GM18502 (cell line): ENCODE measurements at regions not wholly inside any gene's neighbourhood (a gene's known extent, or its start where the extent isn't known, plus 50 kb on each side); places are given as distances from the start of the nearest gene placed in this dataset.
"Not testable (repeated sequence)": the region's sequence is repeated elsewhere in the genome, so short reads cannot be mapped to it uniquely, and the experiment has no call there.

Experiments used
- ATAC-seq: cut with Tn5 transposase; IDR thresholded peaks from one replicate; pipeline ENCODE4 v1.9.1; 2021; ENCODE audit warnings: mild to moderate bottlenecking; ENCODE audit not compliant: unreplicated experiment, poor library complexity

DNA sequence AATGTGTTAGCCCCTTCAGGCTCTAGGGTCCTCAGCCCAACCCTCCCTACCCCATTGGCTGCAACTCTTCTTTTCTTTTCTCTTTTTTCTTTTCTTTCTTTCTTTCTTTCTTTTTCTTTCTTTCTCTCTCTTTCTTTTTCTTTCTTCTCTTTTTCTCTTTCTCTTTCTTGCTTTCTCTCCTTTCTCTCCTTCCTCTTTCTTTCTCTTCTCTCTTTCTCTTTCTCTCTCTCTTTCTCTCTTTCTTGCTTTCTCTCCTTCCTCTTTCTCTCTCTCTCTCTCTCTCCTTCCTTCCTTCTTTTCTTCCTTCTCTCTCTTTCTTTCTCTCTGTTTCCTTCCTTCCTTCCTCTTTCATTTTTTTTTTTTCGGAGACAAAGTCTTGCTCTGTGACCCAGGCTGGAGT, 458.9 kb downstream of the TYW1 start:
- ATAC-seq: no peak

DNA sequence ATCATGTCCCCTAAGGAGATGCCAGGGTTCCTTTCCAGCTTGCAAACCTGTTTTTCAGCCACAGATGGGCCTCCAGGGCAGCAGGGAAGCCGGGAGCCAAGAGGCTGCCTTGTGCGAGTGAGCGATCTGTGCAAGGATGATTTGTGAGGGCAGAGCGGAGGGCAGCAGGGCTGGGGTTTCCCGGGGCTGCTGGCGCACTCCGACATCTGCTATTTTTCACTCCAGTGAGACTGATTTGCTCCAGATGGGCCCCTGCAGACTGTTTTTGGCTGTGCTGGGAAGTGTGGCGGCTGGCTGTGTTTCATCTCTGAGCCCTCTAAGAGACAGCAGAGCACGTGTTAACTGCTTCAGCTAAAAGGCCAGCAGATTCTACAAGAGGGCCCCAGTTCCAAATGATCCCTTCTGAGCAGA, 466.2 kb downstream of the TYW1 start:
- ATAC-seq: no peak

DNA sequence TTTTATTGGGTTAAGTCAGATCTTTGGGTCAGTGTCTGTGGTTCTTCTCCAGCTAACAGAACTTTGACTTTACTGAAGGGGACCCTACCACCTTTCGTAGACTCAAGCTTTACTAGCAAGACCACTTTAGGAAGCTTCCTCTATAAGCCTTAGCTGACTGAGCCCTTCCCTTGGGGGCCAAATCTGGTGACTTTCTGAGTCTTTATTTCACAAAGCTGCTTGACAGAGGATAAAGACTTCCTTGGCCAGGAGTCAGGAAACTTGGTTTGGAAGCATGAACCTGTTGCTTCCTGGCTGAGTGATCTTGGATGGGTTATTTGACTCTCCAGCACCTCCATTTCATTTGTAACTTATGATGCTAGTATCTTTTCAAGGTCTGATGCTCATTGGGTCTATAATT, 466.7 kb downstream of the TYW1 start:
- ATAC-seq: no peak

DNA sequence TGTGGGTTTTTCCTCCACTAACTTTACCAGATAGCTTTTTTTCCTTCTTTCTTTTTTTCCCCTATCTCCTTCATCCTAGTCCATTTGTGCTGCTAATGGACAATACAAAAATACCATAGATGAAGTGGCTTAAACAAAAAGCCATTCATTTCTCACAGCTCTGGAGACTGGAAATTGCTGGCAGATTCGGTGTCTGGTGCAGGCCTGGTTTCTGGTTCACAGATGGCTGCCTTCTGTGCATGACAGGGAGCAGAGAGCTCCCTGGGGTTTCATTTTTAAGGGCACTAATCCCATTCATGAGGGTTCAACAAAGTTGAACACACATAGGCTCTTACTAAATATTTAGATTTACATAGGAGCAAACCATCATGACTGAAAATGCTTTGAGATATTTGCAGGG, 467.4 kb downstream of the TYW1 start:
- ATAC-seq: no peak

DNA sequence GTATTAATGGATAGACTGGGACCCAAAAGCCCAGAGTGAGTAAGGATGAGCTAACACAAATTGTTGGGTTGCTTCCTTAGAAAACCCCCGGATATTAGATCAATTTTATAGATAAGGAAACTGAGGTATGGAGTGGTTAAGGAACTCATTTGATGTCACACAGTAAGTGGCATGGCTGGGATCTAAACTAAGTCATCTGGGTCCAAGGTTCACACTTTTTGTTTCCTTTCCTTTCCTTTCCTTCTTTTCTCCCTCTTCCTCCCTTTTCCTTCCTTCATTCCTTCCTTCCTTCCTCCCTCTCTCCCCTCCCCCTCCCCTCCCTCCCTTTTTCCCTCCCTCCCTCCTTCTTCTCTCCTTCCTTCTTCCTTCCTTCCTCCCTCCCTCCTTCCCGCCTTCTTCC, 469.5 kb downstream of the TYW1 start:
- ATAC-seq: no peak

DNA sequence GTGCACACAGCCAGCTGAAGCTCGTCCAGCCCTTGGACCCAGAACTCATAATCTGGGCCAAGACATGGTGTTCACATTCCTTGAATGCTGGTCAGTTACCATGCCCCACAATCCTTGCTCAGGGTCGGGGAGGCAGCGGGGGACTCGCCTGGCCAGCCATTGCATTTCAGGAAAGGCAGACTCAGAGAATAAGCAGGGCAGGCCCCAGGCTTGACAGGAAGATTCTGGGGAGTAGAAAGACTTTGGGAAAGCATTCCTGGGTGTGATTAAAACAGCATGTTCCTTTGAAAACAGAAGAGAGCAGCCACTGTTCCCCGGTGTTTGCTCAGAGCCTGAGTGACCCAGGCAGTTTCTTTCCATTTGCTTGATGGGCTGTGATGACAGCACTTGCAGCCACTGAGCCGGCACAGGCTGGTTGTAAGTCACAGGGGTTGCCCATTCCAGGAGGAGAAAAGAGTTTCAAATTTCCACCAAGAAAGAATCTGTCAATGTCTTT, 473.7 kb downstream of the TYW1 start:
- no peak for ATAC-seq

DNA sequence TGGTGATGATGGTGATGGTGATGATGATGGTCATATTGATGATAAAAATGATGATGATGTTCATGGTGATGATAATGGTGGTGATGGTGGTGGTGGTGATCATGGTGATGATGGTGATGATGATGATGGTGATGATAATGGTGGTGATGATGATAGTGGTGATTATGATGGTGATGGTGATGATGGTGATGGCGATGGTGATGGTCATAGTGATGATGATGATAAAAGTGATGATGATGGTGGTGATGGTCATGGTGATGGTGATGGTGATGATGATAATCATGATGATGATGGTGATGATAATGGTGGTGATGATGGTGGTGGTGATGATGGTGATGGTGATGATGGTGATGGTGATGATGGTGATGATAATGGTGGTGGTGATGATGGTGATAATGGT, 478.7 kb downstream of the TYW1 start:
- ATAC-seq: no peak

DNA sequence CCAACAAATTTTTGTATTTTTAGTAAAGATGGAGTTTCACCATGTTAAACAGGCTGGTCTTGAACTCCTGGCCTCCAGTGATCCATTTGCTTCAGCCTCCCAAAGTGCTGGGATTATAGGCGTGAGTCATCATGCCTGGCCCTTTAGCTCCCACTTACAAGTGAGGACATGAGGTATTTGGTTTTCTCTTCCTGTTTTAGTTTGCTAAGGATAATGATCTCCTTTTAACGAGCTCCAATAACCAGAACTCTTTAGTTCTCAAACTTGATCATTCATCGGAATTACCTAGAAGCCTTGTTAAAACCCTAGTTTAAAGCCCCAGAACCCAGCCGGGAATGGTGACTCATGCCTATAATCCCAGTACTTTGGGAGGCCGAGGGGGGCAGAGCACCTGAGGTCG, 481.4 kb downstream of the TYW1 start:
- no peak for ATAC-seq

DNA sequence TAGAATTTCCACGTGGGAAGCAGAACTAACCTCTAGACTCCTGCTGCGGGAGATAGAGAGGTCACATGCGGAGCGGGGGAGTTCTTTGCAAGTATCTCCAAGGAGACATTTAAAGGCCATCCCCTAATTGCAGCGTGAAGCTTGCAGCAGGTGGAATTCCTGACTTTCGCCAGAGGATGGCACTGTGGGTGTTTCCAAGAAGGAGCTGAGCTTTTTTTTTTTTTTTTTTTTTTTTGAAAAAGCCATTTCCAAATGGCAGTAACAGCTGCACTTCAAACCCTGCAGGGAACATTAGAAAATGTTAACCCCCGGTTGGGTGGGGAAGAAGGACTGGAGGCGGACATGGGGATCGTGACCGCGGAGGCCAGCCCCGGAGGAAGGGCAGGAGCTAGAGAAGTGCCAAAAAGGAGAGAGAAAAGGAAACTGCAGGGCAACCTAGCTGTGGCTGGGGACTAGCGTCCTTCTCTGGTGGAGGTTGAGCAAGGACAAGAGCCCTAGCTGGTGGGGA, 487.7 kb downstream of the TYW1 start:
- no peak for ATAC-seq

DNA sequence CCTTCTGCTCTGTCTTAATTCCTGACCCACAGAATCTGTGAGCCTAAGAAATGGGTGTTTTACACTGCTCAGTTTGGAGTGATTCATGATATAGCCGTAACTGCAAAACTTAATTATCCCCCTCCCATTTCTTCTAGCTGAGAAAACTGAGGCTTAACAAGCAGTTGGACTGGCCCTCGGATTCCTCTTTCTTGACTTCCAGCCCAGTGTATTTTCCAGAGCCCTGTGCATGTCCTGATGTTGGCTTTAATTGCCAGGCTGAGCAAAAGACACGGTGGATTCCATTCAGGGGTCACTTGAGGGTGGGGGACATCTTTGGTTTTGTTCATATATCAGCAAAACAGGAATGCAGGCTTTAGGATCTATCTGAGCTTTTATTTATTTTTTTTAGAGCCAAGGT, 489.8 kb downstream of the TYW1 start:
- ATAC-seq: no peak

DNA sequence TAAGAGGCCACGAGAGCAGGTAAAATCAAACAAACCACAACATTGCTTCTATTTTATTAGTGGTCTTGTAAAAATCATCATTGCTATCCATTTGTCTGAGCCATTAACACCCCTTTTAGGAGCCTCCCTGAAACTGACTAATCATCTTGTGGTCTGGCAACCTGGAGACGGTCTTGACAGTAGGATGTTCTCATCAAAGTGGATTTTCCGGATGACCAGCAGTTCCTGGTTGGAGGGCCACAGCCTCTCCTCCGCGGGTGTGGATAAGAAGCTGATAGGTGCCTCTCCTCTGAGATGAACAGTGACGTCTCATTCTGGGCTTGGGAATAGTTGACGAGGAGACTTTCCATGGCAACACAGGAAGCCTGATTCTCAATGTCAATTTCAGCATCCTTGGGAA, 490.7 kb downstream of the TYW1 start:
- no peak for ATAC-seq

DNA sequence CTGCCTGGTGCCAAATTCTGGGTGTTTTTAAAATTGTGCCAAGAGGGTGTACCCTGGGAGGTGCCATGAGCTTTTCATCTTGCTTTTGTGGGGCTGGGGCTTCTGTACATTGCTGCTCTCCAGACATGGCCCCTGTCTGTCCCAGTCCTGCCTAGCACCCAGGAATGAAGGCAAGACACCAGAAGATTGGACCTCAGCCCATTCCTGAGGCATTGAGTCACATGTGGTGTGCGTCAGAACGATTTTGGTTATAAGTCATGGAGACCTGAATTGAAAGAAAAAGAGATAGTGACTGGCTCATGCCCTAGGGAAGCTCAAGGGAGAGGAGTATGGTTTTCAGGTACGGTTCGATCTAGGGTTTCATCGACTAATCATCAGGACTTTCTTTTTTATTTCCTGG, 493.2 kb downstream of the TYW1 start:
- no peak for ATAC-seq

DNA sequence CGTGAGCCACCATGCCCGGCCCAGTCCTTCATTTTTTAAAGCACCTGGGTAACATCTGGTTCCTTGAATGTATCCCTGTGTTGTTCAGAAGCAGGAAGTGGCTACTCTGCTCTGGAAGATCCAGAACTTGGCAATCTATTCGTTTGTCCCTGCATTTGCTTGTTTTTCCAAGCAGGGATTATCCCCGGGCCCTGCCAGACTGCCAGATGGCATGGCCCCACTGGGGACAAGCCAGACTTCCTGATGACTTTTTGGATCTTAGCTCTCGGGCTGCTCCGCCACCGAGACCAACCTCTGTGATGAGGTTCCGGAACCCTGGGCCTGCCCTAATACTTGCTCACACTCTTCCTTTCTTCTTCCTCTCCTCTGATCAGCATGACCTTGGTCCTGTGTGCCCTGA, 496.7 kb downstream of the TYW1 start:
- no peak for ATAC-seq

DNA sequence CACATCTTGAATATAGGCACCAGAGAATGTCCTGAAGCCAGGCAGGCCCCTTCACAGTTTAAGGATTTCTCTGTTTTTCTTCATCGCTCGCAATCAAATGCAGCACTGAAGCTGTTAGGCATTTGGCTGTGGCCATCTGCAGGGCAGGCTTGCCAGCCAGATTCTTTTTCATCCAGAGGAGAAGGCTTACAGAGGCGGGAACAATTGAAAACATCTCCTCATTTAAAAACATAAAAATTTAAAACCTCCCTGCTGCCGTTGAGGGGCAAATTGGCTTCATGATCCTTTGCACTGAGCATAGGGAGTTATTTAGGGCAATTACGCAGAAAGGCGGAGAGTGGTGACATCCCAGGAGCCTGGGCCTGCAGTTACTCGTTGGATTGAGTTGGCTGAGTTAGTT, 500.0 kb downstream of the TYW1 start:
- no peak for ATAC-seq

DNA sequence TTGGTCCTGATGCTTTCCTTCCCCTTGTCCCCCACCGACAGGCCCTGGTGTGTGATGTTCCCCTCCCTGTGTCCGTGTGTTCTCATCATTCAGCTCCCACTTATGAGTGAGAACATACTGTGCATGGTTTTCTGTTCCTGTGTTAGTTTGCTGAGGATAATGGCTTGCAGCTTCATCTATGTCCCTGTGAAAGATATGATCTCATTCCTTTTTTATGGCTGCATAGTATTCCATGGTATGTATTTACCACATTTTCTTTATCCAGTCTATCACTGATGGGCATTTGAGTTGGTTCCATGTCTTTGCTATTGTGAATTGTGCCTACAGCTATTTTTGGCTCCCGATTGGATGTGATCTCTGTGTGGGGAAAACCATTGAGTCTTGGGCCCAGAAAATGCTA, 501.3 kb downstream of the TYW1 start:
- not testable (repeated sequence) for ATAC-seq

DNA sequence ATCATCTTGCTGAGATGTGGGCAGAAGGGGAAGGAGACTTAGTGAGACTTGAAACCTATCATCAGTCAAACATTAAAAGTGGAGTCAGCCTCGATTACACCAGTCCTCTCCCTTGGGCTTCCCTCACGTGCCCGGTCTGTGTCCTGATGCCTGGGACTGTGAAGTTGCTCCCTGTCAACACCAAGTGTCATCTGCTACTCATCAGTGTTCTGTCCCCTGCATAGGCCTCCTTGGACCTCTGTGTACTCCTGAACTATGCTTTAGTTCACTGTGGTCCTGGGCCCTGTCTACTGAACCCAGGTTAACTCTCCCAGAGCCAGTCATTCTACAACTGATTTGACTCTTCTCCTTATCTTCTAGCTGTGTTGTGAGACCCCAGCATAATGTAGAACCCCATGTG, 506.3 kb downstream of the TYW1 start:
- ATAC-seq: no peak

DNA sequence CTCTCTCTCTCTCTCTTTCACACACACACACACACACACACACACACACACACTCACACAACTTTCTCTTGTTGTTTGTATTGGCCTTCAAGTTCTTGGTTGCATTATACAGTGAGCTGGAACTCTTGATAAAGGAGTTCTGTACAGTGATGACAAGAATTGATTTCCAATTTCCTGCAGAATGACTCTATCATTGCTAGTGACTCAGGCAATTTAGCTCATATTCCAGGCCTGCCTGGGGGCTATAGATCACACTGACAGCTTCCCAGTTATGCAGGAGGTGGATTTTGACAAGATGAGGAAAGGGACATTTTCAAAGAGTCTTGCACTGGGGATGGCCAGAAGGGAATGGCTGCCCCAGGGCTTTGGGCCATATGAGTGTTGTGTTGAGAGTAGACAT, 508.8 kb downstream of the TYW1 start:
- ATAC-seq: no peak

DNA sequence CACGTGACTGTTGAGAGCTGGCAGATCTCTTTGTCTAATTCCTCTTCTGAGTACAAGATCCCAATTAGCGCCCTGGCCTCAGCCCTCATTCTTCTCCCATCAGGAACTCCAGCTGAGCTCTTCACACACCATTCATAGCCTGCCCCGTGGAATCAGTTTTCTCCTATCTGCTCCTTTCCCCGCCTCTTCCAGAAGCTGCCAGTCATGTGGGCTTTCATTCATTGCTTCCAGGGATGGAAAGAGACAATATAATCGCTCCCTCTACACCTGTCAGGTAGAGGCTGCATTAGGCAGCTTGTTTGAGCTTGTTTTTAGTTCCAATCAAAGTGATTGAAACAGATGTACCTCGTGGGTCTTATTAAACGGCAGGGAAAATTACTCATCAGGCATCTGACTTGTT, 515.8 kb downstream of the TYW1 start:
- no peak for ATAC-seq

DNA sequence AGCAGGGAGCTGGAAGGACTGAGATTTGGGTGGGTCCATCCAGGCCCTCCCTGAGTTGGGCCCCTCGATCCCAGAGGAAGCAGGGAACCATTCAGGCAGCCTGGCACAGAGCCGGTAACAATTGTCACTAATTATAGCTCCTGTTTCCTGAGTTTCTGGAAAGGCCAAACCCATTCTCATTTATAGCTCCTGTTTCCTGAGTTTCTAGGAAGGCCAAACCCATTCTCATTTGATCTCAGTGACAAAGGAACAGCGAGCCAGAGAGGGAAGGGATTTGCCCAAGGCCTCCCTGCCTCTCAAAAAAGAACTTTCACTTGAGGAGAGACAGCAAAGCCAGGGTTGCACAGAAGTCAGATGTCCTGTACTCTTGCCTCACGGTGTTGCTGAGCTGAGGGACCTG, 521.9 kb downstream of the TYW1 start:
- ATAC-seq: no peak

DNA sequence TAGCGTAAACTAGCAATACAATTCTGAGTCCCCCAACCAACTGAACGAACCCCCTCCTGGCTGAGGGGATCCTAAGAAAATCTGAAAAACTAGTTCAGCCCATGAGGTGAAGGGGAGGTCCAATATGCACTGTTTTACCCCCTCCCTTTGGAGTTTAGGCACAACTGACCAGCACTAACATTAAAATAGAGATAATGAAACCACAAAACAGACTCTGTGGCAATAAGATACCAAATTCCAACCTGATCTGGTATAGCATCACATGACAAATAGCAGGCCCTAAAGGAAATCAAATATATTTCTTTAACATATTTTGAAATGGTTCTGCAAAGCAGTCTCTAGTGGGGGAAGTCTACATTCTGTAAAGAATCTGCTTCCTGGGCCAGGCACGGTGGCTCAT, 522.5 kb downstream of the TYW1 start:
- ATAC-seq: no peak

DNA sequence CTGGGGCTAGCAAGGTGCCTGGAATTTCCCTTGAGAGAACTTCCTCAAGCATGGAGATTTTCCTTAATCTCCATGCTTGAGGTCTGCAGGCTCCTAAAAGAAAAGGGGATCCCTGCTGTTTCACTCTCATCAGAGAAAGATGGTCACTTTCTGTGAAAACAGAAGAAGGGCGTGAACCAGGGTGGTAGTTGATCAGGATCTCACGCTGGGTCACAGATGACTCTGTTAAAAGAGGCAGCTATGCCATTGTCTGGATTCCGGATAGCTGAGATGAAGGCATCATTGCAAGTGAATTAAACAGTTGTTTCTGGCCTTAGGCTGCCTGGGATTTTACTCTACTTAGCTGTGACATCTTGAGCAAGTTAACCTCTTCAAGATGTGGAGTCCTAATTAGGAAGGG, 525.9 kb downstream of the TYW1 start:
- ATAC-seq: no peak

DNA sequence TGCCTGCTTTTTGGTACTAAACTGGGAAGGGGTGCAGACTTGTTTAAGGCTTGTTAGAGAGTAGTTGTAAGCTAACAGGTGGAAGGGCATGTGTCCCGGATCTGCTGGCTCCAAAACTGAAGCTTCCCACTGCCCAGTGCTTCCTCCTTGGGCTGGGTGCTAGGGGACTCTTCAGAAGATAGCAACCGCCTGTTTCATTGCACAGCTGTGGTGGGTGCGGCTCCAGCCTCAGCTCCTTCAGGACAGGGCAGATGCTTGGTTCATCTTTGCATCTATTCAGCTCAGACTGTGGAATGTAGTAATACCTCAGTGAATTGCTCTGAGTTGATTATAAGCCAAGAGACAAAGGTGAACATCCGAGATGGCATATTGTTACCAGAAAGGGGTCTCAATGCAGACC, 527.1 kb downstream of the TYW1 start:
- ATAC-seq: no peak

DNA sequence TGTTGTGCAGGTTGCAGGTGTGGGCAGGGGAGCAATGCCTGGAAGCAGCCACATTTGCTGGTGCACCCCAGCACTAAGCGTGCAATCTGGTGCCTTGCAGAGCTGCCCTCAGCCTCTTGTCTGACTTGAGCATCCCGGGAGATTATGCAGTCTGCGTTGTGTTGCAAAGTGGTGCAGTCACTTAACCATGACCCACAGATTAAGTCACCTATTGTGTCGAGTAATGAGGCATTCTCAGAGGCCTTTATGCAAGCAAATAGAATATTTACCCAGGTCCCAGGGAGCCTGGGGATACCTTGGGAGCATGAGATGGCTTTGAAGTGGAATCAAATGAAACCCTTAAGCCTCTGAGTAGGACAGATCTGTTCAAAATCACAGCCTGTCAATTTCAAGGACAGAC, 529.0 kb downstream of the TYW1 start:
- no peak for ATAC-seq
